ENCODE measurements at regions not wholly inside any gene's neighbourhood (a gene's known extent, or its start where the extent isn't known, plus 50 kb on each side); places are given as distances from the start of the nearest gene placed in this dataset.
A peak's percentile ranks its signal among the peaks of the same experiment; 100 is the strongest.

DNA sequence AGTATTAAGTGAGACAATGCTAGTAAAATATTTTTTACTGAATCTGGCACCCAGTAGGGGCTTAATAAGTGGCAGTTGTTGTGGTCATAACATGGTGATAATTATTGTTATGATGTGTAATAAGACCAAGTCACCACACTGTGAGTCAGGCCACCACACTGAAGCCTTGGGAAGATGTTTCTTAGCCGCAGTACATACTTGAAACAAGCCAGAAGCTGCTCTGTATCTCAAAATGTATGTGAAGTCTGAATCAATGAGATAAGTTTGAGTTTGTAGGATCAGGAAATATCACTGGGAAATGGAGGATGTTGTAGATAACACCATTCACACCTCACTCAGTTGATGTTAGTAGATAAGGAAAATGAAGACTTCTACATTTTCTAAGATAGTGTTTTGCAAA, 51.3 kb upstream of the PTPN3 start:
- H3K9me3 Mint-ChIP-seq, result peaks cover 40% of the 10 kb centered on the region

DNA sequence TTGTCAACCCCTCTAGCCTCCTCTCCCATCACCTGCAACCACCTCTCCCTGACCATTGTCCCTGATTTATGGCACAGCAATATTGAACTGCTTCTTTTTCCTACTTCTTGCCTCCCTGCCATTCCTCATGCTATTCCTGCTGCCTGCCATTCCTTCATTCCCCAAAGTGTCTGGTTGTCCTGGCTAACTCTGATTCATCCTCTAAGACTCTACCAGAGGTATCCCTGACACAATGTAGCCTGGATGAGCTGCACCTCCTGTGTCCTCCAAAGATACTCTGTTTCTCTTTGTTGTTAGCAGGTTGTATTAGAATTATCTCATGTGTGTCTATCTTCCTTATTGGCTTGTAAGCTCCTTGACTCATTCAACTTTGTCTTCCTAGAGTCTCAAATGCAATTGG, 53.5 kb upstream of the PTPN3 start:
- Mint-ChIP-seq H3K36me3 (ENCODE audit: low read depth) (no peaks in the 10 kb centered on the region), H3K9me3 (peaks cover 20% of the 10 kb centered on the region), H3K27ac (peak overlapping the region; percentile 70), H3K4me1 (peaks cover 16% of the 10 kb centered on the region), H3K4me3 (no peak overlapping the region), H3K27me3 (ENCODE audit: low read depth, poor library complexity) (peaks cover 15% of the 10 kb centered on the region)
- DNase-seq, result no peak
- TF ChIP-seq, protein P1, sequence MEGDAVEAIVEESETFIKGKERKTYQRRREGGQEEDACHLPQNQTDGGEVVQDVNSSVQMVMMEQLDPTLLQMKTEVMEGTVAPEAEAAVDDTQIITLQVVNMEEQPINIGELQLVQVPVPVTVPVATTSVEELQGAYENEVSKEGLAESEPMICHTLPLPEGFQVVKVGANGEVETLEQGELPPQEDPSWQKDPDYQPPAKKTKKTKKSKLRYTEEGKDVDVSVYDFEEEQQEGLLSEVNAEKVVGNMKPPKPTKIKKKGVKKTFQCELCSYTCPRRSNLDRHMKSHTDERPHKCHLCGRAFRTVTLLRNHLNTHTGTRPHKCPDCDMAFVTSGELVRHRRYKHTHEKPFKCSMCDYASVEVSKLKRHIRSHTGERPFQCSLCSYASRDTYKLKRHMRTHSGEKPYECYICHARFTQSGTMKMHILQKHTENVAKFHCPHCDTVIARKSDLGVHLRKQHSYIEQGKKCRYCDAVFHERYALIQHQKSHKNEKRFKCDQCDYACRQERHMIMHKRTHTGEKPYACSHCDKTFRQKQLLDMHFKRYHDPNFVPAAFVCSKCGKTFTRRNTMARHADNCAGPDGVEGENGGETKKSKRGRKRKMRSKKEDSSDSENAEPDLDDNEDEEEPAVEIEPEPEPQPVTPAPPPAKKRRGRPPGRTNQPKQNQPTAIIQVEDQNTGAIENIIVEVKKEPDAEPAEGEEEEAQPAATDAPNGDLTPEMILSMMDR (IDR thresholded peaks at IDR 0.05), result no peak

More for the DNA sequence above, 51.3 kb upstream of the PTPN3 start:
- Mint-ChIP-seq H3K27ac (no peak overlapping the region), H3K27me3 (ENCODE audit: low read depth, poor library complexity) (peaks cover 15% of the 10 kb centered on the region), H3K36me3 (ENCODE audit: low read depth) (no peaks in the 10 kb centered on the region), H3K4me3 (no peak overlapping the region), H3K4me1 (no peaks in the 10 kb centered on the region)
- no peak for DNase-seq
- TF ChIP-seq, protein P1 (IDR thresholded peaks at IDR 0.05), result no peak

DNA sequence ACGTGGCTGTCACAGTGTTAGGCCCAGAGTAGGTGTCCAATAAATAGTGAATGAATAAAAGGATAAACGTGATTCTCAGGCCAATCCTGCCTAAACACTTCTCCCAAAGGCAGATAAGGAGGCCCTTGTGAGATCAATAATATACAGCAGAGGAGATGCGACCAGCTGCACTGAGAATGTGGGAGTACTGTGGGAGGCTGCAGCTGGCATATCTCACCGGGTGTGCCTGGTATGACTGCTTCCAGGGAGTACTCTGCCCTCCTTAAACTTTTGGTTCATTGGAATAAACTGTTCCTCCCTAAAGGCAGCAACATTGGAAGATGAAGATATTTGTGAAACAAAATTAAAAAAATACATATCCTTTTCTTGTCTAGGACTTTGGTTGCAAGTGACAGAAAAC, 57.1 kb upstream of the PTPN3 start:
- Mint-ChIP-seq H3K9me3 (no peaks in the 10 kb centered on the region), H3K36me3 (ENCODE audit: low read depth) (no peaks in the 10 kb centered on the region), H3K27ac (no peak overlapping the region), H3K4me3 (no peak overlapping the region), H3K4me1 (peaks cover 39% of the 10 kb centered on the region), H3K27me3 (ENCODE audit: low read depth, poor library complexity) (peaks cover 12% of the 10 kb centered on the region)
- no peak for DNase-seq
- TF ChIP-seq, protein P1 (IDR thresholded peaks at IDR 0.05), result no peak

DNA sequence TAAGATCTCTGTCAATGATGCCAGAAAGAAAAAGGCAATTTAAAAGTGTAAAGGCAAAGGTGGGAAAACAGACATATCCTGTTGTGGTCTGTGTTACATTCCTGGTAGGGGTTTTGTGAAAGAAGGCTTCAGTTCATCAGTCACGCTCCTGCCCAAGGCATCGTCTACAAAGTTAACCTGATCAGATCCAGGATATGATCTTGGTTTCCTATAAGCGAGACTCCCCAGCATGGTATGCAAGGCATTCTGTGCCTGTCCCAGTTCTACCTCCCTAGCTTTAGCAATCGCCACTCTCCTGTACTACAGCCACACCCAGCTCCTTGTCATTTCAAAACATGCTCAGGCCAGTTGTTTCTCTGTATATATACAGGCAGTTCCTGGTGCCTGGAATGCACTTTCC, 58.0 kb upstream of the PTPN3 start:
- Mint-ChIP-seq H3K4me3 (no peak overlapping the region), H3K27me3 (ENCODE audit: low read depth, poor library complexity) (peaks cover 11% of the 10 kb centered on the region), H3K4me1 (peaks cover 45% of the 10 kb centered on the region), H3K9me3 (no peaks in the 10 kb centered on the region), H3K27ac (peak overlapping the region; percentile 28), H3K36me3 (ENCODE audit: low read depth) (no peaks in the 10 kb centered on the region)
- TF ChIP-seq, protein P1 (IDR thresholded peaks at IDR 0.05), result no peak
- no peak for DNase-seq

DNA sequence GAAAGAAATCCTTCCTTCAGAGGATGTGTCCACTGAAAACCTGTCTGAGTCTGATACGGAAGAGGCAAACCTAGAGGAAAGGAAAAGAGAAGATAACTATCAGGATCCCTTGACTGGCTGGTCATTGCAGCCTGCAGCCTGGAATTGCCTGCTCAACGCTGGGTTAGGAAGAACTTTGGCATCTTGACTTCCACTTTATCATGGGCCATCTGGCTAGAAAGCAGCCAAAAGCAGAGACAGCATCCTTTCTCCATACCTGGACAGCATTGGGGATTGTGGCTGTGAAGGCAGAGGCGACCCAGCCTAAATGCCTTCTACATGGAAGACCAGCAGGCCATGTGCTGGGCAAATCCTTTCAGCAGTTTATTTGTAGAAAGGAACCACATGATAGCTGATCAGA, 58.7 kb upstream of the PTPN3 start:
- no peak overlapping the region for H3K4me3 Mint-ChIP-seq
- H3K27me3 Mint-ChIP-seq (ENCODE audit: low read depth, poor library complexity), result peaks cover 18% of the 10 kb centered on the region

DNA sequence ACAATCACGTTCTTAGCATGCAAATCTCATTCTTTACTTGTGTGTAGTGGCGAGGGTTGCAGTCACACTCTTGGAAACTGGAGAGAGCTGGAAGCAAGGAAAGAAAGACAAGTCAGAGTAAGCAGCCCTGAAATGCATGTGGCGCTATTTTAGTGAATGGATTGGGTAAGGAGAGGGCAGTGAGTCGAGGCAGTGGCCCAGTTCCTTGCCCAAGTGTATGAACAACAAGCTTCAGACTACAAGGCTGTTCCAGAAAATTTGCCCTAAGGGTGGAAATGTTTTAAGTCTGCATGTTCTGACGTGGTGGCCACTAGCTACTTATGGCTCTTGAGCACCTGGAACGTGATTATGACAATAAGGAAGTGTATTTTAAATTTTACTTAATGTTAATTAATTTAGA, 59.4 kb upstream of the PTPN3 start:
- H3K27ac Mint-ChIP-seq, result peak overlapping the region; percentile 68
- H3K36me3 Mint-ChIP-seq (ENCODE audit: low read depth), result no peaks in the 10 kb centered on the region
- TF ChIP-seq, protein P1 (IDR thresholded peaks at IDR 0.05), result no peak

More for the DNA sequence above, 58.7 kb upstream of the PTPN3 start:
- Mint-ChIP-seq H3K27ac (peak overlapping the region; percentile 55), H3K36me3 (ENCODE audit: low read depth) (no peaks in the 10 kb centered on the region), H3K4me1 (peaks cover 45% of the 10 kb centered on the region), H3K9me3 (no peaks in the 10 kb centered on the region)
- no peak for DNase-seq
- TF ChIP-seq, protein P1 (IDR thresholded peaks at IDR 0.05), result no peak

More for the DNA sequence above, 59.4 kb upstream of the PTPN3 start:
- Mint-ChIP-seq H3K27me3 (ENCODE audit: low read depth, poor library complexity) (peaks cover 22% of the 10 kb centered on the region), H3K9me3 (no peaks in the 10 kb centered on the region), H3K4me1 (peaks cover 45% of the 10 kb centered on the region), H3K4me3 (no peak overlapping the region)
- no peak for DNase-seq
